ENCODE measurements at regions not wholly inside any gene's neighbourhood (a gene's known extent, or its start where the extent isn't known, plus 50 kb on each side); places are given as distances from the start of the nearest gene placed in this dataset.
A peak's percentile ranks its signal among the peaks of the same experiment; 100 is the strongest.

DNA sequence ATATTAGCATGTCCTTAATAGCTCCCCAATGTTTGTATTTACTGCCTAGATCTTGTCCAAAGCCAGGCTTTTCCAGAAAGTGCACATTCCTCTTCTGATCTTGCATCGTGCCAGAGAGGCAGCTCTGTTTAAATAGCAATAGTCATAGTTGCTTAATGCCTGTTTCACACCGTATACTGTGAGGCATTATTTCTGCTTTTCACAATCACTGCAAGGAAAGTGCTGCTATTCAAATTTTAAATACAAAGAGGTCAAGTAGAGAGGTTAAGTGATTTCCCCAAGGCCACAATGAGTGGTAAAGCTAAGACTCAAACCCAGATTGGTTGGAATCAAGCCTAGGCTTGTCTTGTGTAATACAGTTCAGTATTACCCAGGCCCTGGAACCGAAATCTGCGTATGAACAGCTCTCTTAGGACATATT, 153.6 kb downstream of the SNX18 start:
- DNase-seq: no peak

DNA sequence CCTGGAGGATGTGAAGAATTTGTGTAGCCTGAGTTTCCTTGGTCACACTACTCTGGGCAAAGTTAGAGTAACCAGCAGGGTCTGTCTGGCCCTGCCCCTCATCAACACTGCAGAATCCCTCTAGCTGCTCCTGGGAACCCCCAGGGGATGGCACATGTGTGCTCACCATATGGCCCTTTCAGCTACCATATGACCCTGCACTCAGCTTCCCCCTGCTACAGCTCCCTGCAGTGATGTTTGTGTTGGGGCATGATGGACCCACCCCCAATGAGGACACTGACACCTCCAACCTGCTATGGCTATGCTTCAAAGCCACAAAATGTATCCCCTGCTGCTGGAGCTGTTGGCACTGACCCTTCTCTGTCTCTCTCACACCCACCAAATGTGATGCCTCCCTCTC, 152.7 kb downstream of the SNX18 start:
- peak; percentile 82 to 94 for DNase-seq

DNA sequence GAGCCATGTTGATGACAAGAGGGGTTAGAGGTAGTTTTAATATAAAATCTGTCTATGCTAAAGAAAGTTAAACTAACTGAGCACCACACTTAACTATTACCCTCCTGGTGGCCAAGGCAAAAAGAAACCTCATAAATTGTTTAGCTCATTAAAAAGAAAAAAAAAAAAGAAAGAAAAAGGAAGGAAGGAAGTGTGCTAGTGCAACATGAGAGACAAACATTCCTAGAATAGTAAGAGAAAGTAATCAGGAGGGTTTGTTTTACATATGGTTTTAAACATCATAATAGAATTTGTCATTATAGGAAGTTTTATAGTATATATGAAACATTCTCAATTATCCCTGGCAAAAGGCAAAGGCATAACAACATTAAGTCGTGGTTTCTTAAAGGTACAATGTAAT, 152.3 kb downstream of the SNX18 start:
- DNase-seq: no peak

DNA sequence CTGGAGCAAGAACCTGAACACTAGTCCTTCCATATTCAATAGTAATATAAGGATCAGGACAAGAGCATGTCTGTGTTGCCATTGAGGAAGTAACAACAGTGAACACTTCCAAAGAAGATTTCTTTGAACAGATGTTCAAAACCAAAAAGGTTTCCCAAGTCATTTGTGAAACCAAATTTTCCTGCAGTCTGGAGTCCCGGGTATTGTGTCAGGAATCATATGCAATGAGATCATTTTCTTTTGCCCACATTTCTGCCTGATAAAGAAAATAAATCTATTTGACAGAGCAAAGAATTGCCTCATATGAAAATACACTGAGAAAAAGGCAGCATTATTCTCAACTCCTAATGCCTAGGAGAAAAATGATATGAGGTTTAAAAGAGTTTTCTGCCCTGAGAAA, 151.7 kb downstream of the SNX18 start:
- DNase-seq: peak in 1 of 2 experiments; percentile 24

DNA sequence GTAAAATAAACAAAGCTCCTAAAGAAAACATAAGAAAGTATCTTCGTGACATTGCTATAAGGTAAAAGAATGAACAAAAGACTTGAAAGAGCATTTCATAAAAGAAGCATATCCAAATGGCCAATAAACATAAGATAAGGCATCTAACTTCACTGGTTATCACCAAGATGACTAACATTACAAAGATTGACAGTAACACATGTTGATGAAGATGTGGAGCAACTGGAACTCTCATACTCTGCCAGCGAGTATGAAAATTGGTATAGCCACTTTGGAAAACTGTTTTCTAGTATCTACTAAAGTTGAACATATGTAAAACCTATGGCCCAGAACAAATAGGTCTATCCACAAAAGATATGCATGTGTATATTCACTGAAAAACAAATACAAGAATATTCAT, 150.5 kb downstream of the SNX18 start:
- DNase-seq: no peak

DNA sequence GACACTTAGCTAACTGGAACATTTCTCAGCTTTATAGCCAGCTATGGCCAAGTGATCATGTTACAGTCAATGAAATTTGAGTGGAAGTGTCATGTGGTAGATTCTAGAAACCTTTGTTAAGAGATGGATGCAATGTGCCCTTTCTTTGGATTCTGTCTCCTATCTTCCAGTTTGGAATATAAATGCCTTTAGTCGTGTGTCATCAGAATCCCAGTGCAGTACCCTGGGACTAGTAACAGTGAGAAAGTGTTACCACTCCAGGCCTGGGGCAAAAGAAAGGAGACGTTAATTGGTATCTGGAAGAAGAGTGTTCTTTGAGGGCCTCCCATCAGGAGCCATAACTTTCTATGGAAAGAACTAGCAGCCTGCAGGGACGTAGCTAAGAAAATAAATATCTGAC, 149.6 kb downstream of the SNX18 start:
- no peak for DNase-seq

- DNase-seq: no peak
These were observed 146.3 kb downstream of the SNX18 start for GRCh38 chr5:54663866-54664265.

DNA sequence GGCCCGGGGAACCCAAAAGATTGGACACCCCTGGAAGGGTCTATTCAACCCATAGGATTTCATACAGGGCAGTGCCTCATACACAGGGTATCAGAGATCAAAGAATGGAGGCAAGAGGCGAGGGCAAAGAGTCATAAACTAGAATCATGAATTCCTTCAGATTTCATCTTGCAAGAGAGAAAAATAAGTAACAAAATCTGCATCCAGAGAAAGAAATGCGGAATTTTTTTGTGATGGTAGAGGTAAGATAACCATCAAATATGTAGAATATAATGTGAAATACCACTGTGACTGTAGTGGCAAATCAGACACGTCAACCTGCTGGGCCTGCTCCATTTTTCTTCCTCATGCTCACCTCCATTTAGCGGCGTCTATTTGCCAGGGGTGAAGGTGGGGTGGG, 143.6 kb downstream of the SNX18 start:
- no peak for DNase-seq

- DNase-seq: no peak
These were observed 142.2 kb downstream of the SNX18 start for GRCh38 chr5:54659700-54660131.

- DNase-seq: no peak
These were observed 140.5 kb downstream of the SNX18 start for GRCh38 chr5:54658010-54658409.

DNA sequence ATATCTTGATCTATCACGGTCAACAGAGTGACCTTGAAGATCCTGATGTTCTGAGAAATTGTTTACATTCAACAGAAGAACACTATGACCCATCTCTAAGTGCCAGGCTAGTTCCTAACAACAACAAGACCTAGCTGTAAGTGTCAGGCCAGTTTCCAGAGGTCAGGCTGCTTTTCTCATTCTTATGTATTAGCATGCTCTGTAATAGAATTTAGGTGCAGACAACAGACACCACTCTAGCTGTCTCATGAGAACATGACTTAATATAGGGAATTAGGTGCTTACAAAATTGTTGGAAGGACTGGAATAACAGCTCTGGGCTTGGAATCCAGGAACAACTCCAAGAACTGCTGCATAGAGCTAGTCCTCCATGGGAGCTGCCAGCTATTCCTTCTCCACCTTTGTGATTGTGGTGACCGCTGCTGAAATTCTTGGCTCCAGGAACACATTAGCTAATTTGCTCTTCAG, 138.7 kb downstream of the SNX18 start:
- DNase-seq: no peak

- DNase-seq: no peak
These were observed 138.2 kb downstream of the SNX18 start for GRCh38 chr5:54655761-54656160.

- no peak for DNase-seq
These were observed 137.7 kb downstream of the SNX18 start for GRCh38 chr5:54655266-54655665.

DNA sequence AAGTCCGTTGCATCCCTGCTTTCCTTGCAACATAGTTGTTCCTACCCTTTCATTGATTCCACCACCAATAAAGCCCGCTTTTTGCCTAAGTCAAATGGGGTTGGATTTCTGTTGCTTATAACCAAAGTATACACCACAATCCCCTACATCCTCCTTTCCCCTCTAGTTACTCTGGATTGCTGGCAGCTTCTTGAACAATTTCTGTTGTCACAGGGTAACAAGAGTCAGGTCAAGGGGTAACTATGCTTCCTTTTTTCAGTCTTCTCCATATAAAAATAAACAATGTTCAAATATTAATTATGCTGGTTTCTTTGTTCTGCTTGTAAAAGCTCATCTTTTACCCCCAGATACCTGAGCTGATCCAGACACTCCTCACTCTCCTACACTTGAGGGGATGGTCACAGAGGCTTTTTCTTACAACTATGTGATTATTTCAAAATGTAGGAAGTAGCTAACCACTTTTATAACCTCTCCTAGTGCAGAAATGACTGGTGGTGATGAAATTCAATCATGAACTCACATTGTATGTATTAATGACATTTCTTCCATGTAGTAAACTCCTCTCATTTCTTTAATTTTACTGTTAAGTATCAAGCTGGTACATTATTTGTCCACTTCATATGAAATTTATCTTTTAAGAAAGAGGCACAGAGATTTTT, 136.5 kb downstream of the SNX18 start:
- DNase-seq: no peak

DNA sequence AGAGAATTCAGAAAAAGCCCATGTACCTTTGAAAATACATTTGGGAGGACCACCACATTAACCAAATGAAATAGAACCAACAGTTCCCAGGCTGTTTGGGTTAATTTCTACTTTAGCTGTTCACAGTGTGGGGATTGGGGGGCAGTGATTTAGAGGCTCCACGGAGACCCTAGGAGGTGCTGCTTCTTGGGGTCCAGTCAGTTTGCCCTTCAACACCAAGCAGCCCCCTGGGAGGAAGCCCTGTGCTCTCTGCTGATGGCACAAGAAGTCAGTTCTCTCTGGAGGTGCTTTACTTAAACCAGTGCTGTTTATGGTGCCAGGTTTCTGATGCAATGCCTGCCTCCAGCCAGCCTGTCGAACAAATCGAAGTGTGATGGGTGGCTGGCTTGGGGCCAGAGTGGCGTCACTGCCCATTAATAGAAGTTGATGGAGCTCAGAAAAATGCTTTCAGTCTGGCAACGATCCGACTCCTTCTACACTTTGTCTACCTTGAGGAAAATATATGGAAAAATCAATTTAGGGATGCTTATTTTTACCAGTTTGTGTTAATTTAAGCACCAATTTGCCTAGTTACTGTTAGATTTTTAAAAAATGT, 134.0 kb downstream of the SNX18 start:
- DNase-seq: no peak

DNA sequence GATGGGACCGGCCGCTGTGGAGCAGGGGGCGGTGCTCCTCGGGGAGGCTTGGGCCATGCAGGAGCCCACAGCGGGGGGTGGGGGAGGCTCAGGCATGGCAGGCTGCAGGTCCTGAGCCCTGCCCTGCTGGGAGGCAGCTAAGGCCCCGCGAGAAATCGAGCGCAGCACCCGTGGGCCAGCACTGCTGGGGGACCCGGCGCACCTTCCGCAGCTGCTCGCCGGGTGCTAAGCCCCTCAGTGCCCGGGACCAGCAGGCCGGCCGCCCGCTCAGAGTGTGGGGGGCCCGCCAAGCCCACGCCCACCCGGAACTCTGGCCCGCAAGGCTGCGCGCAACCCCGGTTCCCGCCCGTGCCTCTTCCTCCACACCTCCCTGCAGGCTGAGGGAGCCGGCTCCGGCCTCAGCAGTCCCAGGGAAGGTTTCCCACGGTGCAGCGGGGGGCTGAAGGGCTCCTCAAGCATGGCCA, 131.5 kb downstream of the SNX18 start:
- DNase-seq: no peak

DNA sequence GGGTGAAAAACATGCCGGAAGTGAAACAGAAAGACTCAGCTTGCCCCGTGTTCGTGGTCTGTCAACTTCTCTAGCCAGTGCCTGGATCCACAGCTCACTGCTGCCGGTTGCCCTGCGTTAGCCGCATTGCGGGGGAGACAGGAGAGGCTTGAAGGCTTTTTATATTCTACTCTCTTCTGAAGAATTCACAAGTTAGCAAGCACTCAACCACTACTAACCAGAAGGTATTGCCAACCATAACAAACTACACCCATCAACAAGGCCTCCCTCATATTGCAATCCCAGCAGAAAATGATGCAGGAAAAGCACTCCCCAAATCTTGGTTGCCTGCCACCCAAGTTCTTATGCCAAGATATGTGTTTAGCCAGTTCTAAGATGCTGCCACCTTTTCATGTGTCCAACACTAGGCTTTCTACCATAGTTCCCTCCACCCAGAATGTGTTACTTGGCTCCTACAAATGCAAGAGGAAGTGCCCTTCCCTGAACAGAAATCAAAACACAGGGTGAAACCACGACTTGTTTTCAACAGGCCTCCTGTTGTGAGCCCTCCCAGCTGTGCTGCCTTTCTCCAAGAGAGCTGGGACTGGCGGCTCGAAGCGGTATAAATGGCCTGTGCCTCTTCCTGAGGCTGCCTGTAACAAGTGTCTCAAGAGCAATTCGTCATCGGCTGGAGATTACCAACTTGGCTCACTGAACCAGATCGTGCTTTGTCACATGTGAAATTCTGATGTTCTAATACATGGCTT, 129.0 kb downstream of the SNX18 start:
- peak in 1 of 2 experiments; percentile 20 for DNase-seq

GRCh38 chr5:54645882-54646355, 128.4 kb downstream of the SNX18 start:
- DNase-seq: no peak

DNA sequence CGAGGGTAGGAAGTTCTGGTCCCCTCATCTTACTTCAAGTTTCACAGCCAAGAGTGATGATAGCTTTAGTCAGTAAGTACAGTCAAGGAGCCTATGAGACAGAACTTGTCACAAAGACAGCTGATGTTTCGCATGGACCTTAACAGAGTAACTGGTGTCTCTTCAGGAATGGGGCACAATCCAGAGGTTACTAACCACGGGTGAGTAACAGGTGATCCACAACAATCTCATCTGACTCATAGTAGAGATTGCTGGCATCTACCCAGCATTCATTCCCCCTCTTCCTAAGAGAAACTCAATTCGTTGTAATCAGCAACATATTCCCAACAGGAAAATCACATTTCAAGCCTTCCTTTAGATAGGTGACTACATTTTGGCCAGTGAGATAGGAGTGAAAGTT, 126.7 kb downstream of the SNX18 start:
- no peak for DNase-seq

- DNase-seq: no peak
These were observed 126.1 kb downstream of the SNX18 start for GRCh38 chr5:54643685-54644106.

- no peak for DNase-seq
These were observed 122.1 kb downstream of the SNX18 start for GRCh38 chr5:54639621-54640020.

DNA sequence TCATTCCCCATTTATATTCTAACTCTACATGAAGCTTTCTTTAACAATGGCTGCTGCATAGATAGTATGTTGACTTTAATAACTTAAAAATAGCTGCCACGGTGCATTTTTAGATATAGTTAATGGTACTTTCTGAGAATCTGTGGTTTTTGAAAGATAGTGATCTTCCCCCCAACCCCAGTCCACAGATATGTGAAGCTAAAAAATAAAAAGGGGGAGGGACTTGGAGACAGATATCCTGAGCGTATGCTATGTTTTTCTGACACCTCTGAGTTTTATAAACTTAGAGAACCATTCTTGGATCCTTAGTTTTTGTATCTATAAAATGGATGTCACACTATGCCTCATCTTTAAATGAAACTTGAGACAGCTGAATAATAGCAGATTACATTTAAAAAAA, 120.5 kb downstream of the SNX18 start:
- no peak for DNase-seq

DNA sequence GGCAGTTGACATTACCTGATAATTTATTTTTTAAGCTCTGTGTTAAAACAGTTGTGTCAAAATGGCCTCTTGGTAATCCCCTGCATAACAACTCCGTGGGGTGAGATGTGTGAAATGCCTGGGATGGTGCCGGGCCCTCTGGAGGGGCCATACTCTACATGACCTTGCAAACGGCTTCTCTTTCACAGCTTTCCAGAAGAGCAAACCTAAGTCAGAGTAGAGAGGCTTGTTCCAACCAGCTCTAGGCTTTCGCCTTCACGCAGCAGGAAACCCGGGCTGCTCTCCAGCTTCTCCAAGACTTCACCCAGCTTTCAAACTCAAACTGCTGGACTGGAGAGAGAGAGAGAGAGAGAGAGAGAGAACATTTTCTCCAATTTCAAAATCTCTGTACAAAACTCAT, 120.1 kb downstream of the SNX18 start:
- no peak for DNase-seq

DNA sequence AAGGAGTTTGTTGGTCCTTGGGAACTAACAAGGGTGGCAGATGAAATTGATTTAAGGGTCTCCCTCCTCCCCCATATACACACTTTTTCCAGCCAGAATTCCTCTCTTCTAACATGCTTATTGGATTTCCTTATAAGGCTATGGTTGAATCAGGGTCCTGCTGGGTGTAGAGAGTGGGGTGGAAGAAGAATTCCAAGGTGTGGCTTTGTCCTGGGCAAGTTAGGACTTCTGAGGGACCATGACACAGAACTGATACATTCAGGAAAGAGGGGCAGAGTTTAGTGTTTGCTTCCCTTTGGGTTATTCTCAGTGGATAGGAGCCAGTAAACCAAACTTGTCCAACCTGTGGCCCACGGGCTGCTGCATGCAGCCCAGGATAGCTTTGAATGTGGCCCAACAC, 116.5 kb downstream of the SNX18 start:
- no peak for DNase-seq

Measured in NCI-H524 (cell line).